HG03378 (cell line): ENCODE measurements at regions not wholly inside any gene's neighbourhood (a gene's known extent, or its start where the extent isn't known, plus 50 kb on each side); places are given as distances from the start of the nearest gene placed in this dataset.

Experiments
- ATAC-seq: cut with Tn5 transposase; IDR thresholded peaks from one replicate; pipeline ENCODE4 v1.9.1; 2021; ENCODE audit warnings: mild to moderate bottlenecking, moderate library complexity; ENCODE audit not compliant: unreplicated experiment

- ATAC-seq: no peak
Observed at GRCh38 chr11:81899156-81899555, 834.5 kb downstream of the FAM181B start.

DNA sequence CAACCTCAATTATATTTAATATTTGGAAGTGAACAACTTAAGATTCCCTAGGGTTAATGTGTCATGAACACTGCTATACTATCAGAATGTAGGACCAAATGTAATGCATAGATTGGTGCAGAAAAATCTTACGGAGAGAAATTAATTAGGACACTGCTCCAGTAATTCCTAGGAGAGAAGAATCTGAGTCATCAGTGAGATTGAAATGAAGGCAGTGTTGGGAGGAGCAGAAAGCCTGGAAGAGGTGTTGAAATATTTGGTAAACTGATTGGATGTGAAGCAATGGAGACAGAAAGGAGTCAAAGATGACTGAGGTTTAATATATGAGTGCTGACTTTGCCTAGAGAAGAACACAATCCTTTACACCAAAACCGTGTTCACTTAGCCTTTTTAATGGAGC lies 836.0 kb downstream of the FAM181B start:
- no peak for ATAC-seq

DNA sequence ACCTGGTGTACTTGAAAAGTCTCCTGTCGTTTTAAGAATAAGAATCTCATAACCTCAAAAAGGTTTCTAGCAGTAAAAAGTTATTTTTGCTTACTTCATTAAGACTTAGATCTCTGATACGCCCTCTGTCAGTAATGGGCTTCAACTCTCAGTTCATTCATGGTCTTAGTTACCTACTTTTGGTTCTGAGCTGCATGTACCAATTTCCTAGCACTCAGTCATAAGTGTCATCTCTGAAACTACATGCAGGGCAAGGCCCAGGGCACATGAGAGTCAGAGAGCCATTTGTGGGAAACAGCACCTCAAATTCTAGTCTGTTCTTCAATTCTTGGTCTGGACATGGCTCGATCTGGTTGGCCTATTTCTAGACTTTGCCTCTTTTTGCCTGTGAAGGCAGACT lies 838.4 kb downstream of the FAM181B start:
- no peak for ATAC-seq

DNA sequence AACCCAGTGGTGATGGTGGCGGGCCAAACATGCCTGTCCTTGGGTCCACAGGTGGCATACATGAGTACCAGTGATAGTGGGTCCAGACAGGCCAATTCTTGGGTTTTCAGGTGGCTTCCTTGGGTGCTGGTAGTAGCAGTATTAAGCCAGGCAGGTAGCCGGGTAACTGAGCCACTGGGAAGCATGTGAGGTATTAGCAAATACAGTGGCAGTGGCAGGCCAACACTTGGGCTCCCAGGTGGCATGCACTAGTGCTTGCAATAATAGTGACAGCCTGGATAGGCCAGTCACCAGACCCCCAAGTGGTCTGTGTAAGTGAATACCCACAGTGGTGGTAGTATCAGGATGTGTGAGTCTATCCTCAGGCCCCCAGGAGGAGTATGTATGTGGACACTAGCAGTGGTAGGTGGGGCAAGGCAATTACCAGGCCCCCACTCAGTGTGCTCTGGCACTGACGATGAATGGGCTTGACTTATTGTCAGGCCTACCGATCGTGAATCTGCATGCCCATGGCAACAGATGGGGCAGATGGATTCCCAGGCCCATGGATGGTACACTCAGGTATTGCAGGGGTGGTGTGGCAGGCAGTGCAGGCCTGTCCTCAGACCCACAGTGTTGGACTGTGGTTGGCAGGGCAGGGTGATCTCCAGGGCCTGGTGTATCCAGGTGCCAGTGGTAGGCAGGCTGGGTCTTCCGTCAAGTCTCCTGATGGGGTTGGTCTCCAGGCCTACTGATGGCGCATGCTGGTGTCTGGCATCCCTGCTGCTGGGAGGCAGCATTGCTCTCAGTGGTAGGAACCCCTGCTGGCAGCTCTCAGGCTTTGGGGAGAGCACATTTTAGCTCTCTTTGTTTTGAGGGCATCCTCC lies 840.7 kb downstream of the FAM181B start:
- ATAC-seq: no peak

DNA sequence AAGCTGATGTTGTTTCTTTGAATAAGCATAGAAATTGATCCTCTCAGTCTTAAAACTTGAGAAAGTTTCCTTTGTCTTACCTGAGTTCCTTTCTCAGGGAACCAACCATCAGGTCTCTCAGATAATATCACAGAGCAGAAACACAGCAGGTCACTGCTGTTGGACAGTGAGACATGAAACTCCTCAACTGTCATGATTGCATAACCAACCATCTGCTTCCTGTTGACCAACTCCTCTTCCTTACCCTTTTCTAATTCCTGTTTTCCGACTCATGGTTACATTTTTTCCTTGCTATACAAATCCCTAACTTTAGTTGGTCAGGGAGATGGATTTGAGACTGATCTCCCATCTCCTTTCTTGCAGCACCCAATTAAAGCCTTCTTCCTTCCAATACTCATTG lies 845.3 kb downstream of the FAM181B start:
- ATAC-seq: no peak

DNA sequence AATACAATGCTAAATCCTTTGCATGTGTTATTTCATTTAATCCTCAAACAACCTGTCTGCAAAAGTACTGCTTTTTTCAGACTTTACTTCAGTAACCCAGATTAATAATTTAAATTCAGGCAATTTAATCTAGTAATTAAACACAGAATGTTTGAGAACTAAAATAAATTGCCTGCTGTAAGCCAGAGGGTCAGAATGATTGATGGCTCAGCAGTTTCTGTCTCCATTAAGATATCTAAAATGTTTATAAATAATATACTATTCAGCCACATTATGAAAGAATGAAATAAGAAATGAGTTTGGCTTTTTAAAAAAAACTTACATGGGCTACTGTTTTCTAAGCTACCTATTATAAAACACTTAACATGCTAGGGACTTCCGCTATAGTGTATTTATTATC lies 846.0 kb downstream of the FAM181B start:
- ATAC-seq: no peak

DNA sequence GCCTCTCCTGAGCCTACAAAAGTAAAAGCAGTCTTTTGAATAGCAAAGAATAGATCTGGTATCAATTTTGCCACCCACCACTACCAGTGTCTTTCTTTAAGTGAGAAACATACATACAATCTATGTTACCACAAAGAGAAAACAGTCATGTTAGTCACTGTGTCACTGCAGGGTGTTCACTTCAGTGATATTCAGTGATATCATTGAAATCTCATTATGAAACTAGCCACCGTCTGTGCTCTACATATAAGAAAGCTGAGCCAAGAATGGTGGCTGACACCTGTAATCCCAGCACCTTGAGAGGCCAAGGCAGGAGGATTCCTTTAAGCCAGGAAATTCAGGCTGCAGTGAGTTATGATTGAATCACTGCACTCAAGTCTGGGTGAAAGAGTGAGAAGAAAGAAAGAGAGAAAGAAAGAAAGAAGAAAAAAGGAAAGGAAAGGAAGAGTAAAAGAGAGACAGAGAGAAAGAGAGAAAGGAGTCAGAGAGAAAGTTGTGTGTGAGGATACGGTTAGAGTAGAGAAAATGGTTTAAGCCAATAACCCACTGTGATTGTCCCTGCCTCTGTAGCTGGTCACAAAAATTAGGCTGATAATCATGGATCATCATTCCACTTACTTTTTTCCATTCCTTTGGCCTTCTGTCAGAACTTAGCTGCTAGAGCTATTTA lies 847.1 kb downstream of the FAM181B start:
- ATAC-seq: no peak

- peak; percentile 16 for ATAC-seq
Observed at GRCh38 chr11:81874635-81875034, 859.0 kb downstream of the FAM181B start.

GRCh38 chr11:81870815-81871214 lies 862.8 kb downstream of the FAM181B start:
- no peak for ATAC-seq

DNA sequence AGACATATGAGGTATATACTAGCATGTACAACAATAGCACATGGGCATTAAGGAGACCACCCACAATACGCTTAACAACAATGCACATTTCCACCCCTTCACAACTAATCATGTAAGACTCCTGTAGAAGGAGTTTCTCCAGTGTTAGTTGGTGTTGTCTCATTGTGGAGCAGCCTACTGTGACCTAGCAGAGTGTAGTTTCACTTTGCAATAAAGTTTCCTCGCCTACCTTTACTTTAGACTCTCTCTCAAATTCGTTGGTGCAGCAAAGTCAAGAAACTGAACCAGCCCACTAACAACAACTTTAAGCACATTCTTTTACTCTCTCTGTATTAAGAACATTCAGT lies 863.6 kb downstream of the FAM181B start:
- ATAC-seq: peak; percentile 61

DNA sequence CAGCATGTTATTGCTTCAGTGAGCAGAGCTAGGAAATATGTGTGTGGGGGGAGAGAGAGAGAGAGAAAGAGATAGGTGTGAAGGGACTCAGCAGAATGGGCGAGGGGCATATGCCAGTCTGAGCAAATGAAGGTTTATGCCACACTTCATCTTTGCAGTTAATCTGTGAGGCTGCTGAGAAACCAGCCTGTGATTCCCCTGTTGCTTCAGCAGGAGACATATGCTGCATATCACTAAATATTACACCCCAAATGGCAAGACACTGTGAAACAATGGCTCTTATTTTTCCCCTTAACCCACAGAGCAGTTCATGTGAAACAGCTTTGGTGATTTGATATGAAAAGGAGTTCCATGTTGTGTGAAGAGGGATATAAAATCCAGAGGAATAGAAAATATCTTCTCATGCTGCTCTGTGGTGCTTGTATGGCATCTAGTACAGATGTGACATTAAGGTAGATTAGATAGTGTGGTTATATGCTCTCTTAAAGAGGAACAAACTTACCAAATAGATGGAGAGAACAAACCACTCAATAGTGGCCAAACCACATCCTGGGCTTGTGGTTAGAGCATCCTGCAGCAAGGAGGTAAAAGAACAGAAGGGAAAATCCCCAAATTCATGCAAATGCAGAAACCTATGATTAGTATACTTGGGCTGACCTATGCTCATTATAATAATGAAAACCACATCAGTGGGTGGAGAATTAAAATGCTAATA lies 864.2 kb downstream of the FAM181B start:
- peak; percentile 97 for ATAC-seq

DNA sequence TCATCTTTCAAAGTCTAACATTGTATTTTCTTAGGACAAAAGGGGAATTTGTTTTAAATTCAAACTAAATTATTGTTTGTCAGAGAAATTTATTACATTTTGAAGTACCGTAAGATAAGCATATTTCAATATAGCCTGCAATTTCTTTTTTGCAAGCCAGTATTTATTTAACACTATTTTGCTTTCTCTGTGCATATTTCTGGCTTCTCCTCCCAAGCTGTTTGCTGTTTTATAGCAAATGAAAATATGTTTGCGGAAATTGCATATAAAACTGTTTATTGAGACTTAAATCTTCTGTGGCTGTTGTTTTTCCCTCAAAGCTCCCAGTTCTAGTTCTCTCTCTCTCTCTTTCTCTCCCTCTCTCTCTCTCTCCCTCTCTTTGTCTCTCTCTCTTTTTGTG lies 866.8 kb downstream of the FAM181B start:
- ATAC-seq: no peak

DNA sequence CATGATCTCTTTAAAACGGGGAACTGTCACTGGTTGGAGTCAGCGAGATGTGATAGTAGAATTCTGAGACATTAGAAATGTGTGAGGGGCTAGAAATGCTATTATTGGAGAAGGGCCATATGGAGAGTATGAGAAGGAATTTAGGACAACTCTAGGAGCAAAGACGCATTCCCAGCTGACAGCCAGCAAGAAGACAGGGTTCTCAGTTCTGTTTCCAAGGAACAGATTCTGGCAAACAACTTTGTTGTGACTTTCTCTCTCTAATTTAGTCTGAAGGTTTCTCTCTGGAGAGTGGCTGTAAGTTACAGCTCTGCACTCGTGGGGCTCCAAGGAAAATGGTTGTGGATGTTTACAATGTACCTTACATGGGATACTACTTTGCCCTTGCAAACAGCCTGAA lies 876.3 kb downstream of the FAM181B start:
- no peak for ATAC-seq

GRCh38 chr11:81853791-81854190 lies 879.9 kb downstream of the FAM181B start:
- ATAC-seq: no peak

DNA sequence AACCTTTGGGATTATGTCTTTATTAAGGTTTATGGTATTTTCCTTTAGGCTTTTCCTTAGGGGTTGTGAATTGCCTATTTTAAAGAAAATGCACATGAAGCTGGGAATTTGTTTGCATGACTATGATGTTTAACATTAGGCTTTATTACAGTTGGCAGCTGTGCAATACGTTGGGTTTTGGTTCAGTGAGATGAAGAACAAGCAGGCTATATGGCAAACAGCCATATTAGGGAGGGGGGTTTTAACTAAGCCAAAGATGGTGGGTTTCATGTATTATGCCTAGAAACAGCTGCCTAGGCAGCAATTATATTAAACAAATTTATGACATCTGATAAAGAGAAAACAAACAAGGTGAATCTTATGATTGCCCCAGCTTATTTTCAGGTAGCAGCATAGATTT lies 880.8 kb downstream of the FAM181B start:
- ATAC-seq: no peak

- no peak for ATAC-seq
Observed at GRCh38 chr11:81840380-81840779, 893.3 kb downstream of the FAM181B start.

DNA sequence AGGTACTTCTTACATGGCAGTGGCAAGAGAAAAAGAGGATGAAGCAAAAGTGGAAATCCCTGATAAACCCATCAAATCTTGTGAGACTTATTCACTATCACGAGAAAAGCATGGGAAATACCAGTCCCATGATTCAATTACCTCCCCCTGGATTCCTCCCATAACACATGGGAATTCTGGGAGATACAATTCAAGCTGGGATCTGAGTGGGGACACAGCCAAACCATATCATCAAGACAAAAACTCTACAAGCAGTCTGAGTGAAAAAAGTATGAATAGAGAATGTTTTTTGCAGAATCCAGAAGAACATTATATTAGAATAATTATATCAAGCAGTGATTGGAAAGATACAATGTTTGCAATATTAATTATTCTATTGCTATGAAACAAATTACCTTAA lies 893.7 kb downstream of the FAM181B start:
- no peak for ATAC-seq

GRCh38 chr11:81839016-81839415 lies 894.6 kb downstream of the FAM181B start:
- no peak for ATAC-seq

DNA sequence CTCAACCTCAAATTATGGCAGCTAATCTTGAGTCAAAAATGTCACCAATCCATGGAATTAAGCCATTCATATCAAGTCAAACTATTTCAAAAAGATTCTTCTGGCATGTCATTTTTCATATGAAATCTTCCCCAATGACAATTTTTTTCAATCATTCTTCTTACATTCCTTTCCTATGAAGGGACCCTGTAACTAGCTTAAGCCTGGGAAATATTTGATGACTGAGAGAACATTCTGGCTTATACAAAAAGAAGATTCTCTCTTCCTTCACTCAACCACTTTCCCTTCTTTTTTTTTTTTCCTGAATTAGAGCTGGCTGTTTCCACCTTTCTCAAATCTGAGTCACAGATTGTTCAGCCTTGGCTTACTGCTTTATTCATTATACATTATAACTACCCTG lies 903.7 kb downstream of the FAM181B start:
- no peak for ATAC-seq

DNA sequence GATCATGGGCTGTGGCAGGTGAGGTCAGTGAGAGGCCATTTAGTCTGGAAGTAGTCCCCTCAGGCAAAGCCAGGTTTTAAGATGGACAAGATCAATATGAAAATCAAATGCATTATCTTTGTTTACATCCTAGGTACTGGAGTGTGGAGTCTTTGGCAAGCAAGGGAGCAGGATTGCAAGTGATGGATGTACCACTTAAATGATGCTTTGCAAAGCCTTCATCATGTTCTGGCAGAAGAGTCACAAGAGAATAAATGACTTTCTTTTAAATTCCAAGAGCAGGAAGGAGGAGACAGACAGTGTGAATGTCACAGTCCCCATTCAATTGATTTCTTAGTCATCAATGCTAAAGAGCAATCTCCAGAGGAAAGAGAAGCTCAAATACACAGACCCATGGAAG lies 908.3 kb downstream of the FAM181B start:
- no peak for ATAC-seq

DNA sequence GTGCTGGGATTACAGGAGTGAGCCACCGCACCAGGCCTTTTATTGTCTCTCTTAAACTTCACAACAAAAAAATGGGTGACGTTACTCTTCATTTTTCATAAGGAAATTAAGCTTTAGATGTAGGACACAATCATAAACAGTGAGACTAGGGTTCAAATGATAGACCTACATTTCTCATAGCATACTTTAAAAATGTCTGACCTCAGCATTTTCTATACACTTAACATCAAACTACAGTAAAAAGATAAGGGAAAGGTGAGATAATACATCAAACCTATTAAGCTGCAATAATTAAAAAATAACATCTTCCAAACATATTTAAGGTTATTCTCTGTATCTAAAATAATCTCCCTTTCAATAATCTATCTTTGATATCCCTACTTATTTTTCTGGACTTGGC lies 914.2 kb downstream of the FAM181B start:
- ATAC-seq: no peak

DNA sequence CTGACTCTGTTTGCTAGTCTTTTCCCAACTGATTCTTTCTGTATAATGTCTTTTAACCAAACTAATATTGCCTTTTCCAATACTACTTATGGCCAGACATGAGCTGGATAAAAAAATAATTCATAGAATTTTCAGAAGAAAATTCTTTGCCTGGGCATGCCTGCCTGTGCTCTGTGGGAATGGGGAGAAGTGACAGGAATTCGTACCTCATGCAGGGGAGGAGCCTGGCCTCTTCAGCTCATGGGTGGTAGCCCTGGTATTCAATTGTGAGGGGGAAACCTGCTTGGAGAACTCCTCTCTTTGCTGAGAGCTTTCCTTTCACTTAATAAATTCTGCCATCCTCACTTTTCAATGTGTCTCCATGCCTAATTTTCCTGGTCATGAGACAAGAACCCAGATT lies 928.8 kb downstream of the FAM181B start:
- ATAC-seq: no peak
